OCI-LY3 (cell line): ENCODE measurements at regions not wholly inside any gene's neighbourhood (a gene's known extent, or its start where the extent isn't known, plus 50 kb on each side); places are given as distances from the start of the nearest gene placed in this dataset.

Source experiments
- EZH2phosphoT487 ChIP-seq: fragments of 200-600 bp; shearing (Covaris generic); IDR thresholded peaks from 2 replicates; pipeline ENCODE4 v1.6.1; 2018; ENCODE audit warnings: antibody characterized with exemption, mixed run types, low read depth
- TF ChIP-seq, protein P1 (sequence below): fragments of 200-600, 300-600 bp; sonication (generic); IDR thresholded peaks from 2 replicates; pipeline ENCODE4 v1.5.1; 2014; ENCODE audit warnings: antibody characterized with exemption, low read length, low read depth

DNA sequence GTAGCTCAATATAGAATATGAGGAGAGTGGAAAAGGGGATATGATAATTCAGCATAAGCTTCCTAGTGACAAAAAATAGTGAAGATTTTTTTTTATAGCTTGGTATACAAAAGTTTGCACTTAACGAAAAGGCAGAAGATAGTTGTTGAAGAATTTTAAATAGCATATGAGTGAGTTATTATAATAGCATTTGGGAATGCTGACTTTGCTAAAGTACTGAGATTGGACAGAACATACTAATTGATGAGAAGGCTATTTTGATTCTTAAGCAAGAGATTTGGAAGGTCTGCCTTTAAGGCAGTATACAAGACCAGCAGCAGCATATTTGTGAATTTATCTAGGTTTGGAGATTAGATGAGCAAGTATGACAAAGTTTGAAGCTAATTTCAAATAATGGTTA, 600.9 kb upstream of the POT1 start:
- TF ChIP-seq, protein P1, sequence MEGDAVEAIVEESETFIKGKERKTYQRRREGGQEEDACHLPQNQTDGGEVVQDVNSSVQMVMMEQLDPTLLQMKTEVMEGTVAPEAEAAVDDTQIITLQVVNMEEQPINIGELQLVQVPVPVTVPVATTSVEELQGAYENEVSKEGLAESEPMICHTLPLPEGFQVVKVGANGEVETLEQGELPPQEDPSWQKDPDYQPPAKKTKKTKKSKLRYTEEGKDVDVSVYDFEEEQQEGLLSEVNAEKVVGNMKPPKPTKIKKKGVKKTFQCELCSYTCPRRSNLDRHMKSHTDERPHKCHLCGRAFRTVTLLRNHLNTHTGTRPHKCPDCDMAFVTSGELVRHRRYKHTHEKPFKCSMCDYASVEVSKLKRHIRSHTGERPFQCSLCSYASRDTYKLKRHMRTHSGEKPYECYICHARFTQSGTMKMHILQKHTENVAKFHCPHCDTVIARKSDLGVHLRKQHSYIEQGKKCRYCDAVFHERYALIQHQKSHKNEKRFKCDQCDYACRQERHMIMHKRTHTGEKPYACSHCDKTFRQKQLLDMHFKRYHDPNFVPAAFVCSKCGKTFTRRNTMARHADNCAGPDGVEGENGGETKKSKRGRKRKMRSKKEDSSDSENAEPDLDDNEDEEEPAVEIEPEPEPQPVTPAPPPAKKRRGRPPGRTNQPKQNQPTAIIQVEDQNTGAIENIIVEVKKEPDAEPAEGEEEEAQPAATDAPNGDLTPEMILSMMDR, result no peak
- TF ChIP-seq EZH2phosphoT487, result no peak
